ENCODE measurements at regions not wholly inside any gene's neighbourhood (a gene's known extent, or its start where the extent isn't known, plus 50 kb on each side); places are given as distances from the start of the nearest gene placed in this dataset.

DNA sequence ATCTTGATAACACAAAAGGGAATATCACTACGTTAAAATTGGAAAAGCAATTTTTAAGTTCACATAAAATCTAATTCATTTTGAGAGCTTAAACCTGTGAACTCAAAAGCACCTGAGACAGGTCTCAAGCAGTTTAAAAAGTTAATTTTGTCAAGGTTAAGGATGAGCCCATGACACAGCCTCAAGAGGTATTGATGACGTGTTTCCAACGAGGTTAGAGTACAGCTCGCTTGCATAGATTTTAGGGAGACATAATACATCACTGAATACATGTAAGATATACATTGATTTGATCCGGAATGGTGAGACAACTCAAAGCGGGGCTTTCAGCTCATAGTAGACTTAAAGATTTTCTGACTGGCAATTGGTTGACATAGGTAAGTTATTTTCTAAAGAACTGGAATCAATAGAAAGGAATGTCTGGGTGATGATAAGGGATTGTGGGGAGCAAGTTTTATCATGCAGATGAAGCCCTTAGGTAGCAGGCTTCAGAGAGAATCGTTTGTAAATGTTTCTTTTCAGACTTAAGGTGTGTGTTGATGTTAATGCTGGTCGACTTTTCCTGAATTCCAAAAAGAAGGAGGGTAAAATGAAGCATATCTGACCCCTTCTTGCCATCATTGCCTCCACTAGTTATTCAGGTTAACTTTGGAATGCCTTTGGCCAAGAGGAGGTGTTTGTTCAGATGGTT, 2890.6 kb downstream of the PCDH9 start:
- DNase-seq: no peak

DNA sequence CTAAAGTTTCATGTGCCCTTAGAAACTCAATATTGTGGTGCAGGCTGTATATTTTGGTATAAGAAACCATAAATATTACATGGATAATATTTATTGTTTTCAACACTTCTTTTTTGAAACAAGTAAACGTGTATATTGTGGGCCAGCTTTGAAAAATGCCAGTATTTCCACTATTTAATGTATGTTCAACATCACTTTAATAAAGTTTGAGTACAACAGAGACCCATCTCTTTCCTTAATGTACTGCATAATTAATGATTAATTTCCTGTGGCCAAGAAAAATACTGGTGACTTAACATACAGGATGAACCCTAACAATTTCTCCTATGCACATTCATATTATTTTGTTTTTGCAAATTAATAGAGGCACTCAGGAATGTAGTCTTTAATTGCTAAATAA, 2891.5 kb downstream of the PCDH9 start:
- DNase-seq: no peak

DNA sequence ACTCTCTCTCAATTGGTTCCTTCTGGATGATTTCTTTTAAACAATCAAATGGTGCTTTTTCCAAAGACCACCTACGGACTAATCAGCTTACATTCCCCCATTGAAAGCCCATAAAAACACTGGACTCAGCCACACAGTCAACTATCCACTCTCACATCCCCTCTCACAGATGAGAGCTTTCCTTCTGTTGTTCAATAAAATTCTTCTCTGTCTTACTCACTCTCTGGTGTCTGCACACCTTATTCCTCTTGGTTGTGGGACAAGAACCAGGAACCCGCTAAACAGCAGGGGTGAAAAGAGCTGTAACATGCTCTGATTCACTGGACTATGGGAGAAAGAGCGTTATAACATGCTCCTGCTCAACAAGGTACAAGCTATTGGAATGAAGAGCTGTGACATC, 2896.2 kb downstream of the PCDH9 start:
- no peak for DNase-seq

DNA sequence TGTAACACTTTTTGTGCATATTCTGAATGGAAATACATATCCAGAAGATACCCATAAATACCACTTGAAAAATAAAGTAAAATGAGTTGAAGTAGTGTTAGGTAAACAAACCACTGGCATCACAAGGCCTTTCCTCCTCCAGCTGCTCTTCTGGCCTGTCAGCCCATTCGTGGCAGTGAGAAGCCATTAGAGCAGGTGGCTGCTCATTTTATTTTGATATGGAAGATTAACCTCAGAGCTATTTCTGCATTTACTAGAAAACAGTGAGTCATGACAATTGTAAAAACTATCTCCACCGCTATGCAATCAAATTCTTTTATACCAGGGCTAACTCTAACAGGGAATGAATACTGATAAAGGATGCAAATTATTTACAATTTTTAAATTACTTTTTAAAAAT, 2898.1 kb downstream of the PCDH9 start:
- DNase-seq: no peak

DNA sequence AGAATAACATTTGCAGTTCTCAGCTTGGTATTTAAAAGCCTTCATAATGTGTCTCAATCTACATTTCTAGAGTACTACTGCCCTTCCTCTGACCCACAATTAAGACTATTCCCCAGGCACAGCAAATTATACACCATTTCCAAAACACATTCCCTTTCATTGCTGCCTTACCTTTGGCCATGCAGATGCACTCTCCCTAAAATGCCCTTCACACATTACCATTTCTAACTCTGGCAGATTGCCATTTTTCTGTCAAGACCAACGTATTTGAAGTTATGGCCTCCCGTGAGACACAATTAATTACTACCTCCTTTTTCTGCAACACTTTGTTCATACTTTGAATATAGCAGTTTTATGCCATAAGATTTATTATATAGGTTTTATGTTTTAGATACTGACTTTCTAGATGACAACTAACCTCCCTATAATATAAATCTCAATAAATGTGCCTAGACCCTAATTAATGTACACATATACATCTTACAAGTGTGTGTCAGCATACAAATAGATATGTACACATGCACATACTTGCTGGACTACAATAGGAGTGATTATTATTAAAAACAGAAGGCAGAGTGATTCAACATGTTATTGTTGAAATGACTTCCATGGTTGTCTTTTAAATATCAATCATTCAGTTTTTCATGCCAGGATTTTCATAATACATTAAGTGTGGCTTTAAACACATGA, 2902.5 kb downstream of the PCDH9 start:
- no peak for DNase-seq

DNA sequence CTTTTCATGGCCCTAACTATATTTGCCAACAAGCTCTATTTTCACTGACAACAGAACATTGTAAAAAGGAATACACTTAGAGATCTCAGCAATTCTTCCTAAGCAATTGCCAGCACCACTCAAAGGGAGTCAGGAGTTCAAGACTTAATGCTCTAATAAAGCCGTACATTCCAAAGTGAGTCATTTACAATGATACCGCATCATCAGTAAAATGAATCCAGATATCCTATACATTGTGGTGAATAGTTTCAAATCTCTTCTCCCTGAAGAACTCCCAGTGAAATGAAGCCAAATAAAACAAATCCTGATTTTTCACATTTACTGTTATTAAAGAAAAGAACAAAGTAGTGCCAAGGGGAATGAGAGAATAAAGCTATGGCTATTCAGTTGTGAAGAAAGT, 2898.7 kb upstream of the PCDH20 start:
- DNase-seq: no peak

DNA sequence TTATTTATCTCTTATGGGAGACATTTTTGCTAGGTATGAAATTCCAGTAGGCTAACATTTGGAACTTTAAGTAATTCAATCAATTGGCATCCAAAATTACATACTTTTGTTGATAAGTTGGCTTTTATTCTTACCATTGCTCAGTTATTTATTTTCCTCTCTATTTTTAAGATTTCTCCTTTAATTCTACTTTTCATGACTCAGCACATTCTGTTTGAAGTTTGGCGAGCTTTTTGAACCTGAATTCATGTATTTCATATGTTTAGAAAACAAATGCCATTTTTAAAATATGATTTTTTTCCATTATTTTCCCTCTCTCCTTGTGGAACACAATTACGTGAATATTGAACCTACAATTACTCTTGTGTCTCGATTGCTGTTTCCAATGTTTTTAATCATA, 2896.3 kb upstream of the PCDH20 start:
- no peak for DNase-seq

DNA sequence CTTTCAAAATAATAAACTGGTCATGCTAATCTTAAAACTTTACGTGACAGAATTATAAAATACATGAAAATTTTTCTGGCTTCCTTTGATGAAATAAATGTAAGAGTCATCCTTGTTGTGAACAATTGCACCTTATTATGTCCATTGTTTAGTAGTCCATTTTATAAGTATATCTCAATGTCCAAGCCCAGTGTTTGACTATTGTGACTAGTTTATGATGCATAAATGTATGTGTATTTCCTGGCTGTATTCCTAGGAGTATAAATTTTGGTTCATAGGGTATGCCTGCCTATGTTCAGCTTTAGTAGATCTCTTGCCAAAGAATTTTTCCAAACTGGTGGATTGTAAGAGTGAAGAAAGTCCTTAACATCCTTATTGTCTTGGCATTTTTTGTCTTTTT, 2895.5 kb upstream of the PCDH20 start:
- DNase-seq: no peak

DNA sequence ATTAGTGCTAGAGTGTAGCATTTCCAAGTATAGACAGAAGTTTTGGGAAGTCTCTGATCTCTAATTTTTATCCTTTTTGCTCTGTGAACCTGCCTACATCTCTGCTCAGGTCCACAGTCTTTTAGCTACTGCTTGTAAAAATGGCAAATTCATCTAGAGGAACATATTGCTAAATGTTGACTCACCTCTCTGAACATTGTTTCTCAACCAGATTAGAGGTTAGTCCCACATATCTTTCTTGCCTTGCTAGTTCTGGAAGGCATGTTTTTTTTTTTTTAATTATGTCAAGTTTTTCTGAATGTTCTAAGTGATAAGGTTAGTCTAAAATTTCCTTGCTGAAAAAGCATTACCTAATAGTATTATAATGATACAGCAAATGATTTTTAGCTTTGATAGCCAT, 2889.6 kb upstream of the PCDH20 start:
- DNase-seq: no peak

DNA sequence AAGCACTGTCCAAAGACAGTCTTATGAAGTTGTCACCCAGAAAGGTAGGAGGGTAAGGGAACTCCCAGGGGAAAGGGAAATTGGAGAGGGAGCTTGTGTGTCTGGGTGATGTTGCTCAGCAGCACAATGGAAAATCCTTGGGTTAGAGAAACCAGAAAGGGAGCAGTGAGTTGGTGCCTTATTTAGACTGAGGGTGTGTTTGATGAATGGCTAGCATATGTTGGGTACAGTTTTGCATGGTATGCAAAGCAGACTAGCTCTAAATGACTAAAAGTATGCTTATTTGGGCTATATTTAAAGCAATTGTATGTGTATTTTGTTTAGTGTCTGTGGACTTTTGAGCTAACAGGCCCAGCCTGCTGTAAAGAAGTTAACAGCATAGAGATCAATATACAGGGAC, 2884.6 kb upstream of the PCDH20 start:
- no peak for DNase-seq

DNA sequence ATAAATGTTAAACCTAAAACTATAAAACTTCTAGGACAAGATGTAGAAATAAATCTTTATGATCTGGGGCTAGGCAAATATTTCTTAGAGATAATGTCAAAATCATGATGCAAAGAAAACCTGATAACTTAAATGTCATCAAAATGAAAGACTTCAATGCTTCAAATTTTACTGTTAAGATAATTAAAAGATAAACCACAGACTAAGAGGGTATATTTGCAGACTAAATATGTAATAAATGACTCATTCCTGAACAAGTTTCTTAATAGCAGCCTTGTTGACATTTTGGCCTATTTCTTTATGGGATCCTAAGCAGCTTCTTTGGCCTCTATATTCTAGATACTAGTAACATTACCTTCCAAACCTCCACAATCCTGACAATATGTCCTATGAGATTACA, 2878.3 kb upstream of the PCDH20 start:
- DNase-seq: no peak

DNA sequence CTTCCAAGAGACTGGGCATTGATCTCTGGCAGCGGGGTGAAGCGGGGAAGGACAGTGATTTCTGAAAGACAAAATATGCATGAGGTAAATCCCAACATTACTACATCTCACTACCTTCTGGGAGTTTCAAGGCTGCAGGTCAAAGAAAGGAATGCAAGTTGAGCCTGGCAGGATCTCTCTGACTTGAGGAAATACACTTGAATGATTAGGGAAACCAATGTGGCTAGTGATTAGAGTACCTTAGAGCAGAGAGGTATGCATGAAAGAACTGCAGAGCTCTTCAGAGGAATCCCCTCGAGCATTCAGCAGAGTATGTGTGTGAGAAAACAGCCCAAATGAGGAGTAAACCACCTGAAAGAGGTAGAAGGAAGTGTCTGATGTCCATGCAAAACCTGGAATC, 2874.1 kb upstream of the PCDH20 start:
- DNase-seq: no peak

DNA sequence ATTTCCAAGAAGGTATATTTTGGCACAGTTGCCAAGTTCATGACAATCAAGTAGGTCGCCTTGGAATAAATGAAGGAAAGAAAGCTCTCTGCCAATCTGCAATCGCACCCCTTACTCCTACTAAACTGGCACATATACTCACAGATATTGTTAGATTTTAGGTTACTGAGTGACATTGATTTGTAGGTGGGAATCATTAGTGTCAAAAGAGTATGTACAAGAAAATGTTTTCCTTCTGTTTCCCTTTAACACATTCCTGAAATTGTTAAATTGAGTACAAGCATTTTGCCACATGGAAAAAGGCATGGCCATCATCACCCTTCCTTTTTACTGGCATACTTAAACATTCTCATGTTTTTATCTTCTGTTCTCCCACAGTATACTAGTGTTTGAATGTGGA, 2868.3 kb upstream of the PCDH20 start:
- DNase-seq: no peak

DNA sequence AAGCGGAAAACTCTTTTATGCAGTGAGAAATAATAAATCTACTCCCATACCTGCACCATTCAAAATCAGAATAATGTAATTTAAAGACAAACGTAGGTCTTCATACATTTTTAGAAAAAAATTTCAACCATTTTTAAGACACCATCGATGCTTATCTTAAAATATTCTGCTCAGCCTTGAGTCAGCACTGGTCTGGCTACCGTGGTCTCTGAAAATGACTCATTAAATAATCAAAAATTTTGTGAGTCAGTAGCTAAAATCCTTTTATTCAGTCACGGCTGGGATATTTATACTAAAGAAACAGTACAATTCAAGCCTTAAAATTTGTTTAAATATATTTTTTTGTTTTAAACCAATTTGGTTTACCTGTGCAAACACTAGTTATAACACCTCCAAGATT, 2862.8 kb upstream of the PCDH20 start:
- no peak for DNase-seq

DNA sequence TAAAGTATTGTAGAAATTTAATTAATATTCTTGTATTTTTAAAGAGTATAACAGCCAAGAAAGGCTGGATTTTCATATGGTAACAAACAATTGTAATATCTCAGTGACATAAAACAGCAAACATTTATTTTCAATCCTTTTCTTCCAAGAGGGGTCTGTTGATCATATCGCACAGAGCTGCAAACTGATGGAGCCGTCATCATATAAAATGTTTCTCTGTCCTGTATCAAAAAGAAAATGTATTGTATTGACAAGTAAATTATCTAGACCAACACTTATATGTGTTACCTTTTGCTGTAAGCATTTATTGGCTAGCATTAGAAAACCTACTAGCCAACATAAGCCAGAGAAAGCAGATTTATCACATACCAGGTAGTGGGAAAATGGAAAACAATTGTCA, 2861.4 kb upstream of the PCDH20 start:
- no peak for DNase-seq

DNA sequence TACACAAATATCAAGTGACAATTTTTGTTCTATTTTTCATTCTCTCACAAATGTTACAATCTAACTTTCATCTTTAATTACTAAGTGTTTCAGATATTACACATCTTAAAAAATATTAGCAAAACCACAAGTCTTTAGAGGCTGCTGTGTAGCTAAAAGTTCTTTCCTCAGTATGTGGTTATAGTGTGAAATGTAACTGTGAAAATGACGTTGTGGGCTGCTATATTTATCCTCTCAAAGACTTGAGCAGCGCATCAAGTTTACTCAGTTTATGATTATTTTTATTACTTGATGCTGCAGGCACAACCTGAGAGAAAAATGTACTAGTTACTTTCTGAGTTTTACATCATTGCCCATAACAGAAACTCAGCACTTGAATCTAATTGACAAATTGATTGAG, 2860.6 kb upstream of the PCDH20 start:
- no peak for DNase-seq

DNA sequence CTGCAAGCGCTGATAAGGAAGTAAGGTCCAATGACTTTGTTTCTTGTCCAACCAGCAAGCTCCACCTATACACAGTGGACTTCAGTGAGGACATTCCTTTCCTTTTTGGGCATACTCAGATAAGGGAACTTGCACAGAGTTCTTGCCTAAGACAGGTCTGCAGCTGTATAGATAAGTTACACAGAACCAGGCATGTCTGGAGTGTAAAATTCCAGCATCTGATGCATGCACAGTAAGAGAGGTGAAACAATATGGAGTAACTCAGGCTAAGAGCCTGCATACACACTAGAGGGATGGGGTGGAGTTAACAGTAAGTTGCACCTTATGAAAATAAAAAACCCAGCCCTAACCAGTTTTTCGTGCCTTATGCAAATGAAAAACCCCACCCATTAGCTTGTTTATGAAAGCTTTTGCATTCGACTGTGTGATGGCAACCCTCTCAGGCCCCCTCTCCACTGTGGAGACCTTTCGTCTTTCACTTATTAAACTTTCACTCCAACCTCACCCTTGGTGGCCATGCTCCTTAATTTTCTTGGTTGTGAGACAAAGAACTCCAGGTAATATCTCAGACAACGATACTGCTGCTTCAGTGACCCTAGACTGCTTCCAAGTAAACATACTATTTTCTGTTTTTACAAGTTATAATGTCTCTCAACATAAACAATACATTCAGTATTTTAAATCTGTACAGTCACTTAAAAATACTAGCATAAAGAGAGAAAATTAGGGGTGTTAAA, 2859.0 kb upstream of the PCDH20 start:
- DNase-seq: no peak

DNA sequence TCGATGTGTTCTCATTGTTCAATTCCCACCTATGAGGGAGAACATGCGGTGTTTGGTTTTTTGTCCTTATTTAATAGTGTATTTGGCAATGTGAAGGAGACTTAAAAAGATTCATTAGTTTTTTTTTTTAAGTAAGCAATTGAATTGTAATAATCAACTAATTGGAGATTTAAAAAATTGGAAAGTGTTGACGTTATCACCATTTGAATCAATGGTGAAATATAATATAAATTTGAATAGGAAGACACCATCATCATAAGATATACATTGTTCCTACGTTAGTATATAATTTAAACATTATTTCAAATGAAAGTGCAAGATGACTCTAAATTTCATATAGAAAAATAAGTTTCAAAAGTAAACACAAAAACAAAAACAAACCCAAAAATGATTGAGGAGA, 2858.1 kb upstream of the PCDH20 start:
- DNase-seq: no peak

DNA sequence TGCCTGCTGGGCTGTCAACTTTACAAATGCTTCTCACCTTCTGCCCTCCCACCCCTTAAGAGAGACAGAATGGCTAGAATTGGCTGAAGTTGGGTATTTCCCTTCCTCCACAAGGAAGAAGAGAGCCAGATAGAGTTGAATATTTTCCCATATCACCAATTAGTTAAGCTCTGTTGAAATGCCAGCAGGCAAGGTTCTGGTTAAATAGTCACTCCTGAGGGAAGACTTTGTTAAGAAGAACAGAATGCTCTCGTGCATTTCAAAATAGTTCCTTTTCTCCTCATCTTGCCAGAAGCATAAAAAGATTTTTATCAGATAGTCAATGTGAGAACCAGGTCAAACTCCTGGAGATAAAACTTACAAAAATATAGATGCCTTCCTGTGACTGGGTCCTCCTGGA, 2857.0 kb upstream of the PCDH20 start:
- DNase-seq: no peak

DNA sequence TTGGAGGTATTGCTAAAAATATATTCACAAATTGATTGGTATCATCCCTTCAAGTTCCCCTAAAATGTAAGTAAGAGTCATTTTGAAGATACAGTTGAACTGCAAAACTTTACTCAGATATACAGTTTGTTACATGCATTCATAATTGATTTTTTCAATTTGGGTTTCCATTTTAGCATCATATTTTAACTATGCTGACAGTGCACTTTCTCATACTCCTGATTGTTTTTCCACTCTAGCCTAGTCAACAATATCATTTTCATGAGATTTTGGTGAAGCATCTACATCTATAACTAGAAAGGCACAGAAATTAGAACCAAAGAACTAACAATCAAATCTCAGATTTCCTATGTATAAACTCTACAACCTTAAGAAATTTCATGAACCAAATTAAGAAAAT, 2850.4 kb upstream of the PCDH20 start:
- DNase-seq: no peak

DNA sequence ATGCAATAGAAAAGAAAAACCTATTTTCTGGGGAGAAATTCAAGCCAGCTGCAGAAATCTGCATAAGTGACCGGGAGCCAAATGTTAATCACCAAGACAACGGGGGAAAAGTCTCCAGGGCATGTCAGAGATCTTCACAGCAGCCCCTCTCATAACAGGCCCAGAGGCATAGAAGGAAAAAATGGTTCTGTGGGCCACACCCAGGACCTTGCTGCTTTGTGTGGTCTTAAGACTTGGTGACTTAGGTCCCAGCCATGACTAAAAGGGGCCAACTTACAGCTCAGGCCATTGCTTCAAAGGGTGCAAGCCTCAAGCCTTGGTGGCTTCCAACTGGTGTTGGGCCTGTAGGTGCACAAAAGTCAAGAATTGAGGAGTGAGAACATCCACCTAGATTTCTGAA, 2847.6 kb upstream of the PCDH20 start:
- DNase-seq: no peak

DNA sequence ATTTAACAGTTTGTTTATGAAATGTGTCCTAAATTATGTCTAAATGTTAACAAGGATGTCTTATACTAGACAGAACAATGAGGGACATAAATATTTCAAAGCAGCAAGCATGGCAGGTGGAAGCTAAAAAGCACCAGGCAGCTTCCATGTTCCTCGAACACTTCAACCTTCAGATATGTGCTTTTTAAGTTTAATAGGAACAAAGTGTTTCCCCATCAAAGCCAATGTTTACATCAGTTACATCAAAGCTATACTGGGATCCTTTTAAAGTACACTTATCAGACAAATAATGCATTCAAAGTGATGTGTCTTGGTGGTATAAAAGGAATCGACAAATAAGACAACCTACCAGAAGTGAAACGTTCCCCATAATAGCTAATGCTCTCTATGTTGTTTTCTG, 2841.1 kb upstream of the PCDH20 start:
- no peak for DNase-seq

DNA sequence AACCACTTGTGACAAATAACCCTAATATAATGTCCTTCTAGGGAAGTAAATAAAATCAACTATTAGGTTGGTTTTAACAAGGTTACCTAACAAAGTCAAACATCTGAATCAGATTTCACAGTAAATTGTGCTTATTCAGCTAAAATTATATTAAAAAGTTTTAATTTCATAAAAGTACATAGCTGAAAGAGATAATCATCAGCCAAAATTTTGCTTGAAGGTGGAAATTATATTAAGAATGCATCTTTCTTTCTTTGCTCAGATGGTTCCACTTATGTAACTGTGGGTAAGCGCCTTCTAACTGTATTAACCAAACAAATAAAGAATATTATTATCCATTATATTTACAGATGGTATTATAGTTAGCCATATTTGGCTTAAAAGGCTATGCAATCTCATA, 2840.3 kb upstream of the PCDH20 start:
- no peak for DNase-seq

DNA sequence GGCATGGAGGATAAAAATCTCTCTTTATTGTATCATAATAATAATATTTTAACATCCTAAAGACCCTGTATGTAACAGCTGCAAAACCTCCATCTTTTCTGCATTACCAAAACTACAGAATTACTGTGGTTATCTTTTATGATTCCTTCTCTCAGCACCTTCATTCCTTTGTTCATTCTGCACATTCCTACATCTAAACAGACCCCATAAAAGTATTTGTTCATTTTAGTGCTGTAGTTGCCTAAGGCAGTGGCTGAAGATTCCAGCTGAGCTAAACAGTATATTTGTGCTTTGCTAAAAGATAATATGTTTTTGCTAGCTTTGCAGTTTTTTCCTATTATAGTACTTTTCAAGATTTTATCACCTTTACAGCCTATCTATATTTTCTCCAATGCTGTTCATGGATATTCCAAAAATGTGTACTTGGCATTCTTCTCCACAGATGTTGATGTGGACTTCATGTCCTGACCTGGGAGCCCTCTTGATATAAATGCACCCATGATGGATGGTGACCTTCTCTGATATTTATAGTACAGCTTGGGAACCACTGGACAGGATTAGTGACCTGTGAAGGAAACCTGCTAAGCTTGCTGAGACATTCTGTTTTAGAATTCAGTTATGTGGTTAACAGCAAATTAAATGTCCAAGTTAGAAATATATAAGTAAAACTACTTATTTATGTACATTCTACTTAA, 2832.9 kb upstream of the PCDH20 start:
- DNase-seq: no peak

Data from NCI-H2107 (cell line).